NCI-H1930 (cell line): ENCODE measurements at regions not wholly inside any gene's neighbourhood (a gene's known extent, or its start where the extent isn't known, plus 50 kb on each side); places are given as distances from the start of the nearest gene placed in this dataset.
"Not testable (repeated sequence)": the region's sequence is repeated elsewhere in the genome, so short reads cannot be mapped to it uniquely, and the experiment has no call there.

Experiments
- DNase-seq, 2 experiments: peaks; one replicate each; lab custom pipeline; 2025; lab: John Stamatoyannopoulos, UW

- no peak for DNase-seq
Measured at GRCh38 chr18:38497266-38497665, 931.7 kb upstream of the CELF4 start.

- no peak for DNase-seq
Measured at GRCh38 chr18:38496222-38496793, 930.7 kb upstream of the CELF4 start.

- no peak for DNase-seq
Measured at GRCh38 chr18:38494065-38494464, 928.5 kb upstream of the CELF4 start.

GRCh38 chr18:38491195-38491594 lies 925.6 kb upstream of the CELF4 start:
- no peak for DNase-seq

GRCh38 chr18:38489721-38490120 lies 924.1 kb upstream of the CELF4 start:
- DNase-seq, result not testable (repeated sequence)

GRCh38 chr18:38487521-38487920 lies 921.9 kb upstream of the CELF4 start:
- no peak for DNase-seq

GRCh38 chr18:38483326-38483725 lies 917.7 kb upstream of the CELF4 start:
- no peak for DNase-seq

GRCh38 chr18:38481576-38481975 lies 916.0 kb upstream of the CELF4 start:
- DNase-seq, result no peak

GRCh38 chr18:38475686-38476085 lies 910.1 kb upstream of the CELF4 start:
- DNase-seq, result no peak

GRCh38 chr18:38473535-38473934 lies 907.9 kb upstream of the CELF4 start:
- DNase-seq, result no peak

- no peak for DNase-seq
Measured at GRCh38 chr18:38470421-38470820, 904.8 kb upstream of the CELF4 start.

GRCh38 chr18:38466426-38466825 lies 900.8 kb upstream of the CELF4 start:
- no peak for DNase-seq

GRCh38 chr18:38464024-38464423 lies 898.4 kb upstream of the CELF4 start:
- DNase-seq, result no peak

- no peak for DNase-seq
Measured at GRCh38 chr18:38460657-38461056, 895.1 kb upstream of the CELF4 start.

GRCh38 chr18:38459131-38459994 lies 893.8 kb upstream of the CELF4 start:
- no peak for DNase-seq

GRCh38 chr18:38458698-38459097 lies 893.1 kb upstream of the CELF4 start:
- DNase-seq, result no peak

GRCh38 chr18:38456253-38456652 lies 890.7 kb upstream of the CELF4 start:
- no peak for DNase-seq

GRCh38 chr18:38454764-38455469 lies 889.3 kb upstream of the CELF4 start:
- no peak for DNase-seq

- no peak for DNase-seq
Measured at GRCh38 chr18:38453880-38454279, 888.3 kb upstream of the CELF4 start.

GRCh38 chr18:38450876-38451275 lies 885.3 kb upstream of the CELF4 start:
- no peak for DNase-seq

- no peak for DNase-seq
Measured at GRCh38 chr18:38445804-38446145, 880.2 kb upstream of the CELF4 start.

GRCh38 chr18:38444971-38445803 lies 879.6 kb upstream of the CELF4 start:
- DNase-seq, result no peak
